ENCODE measurements at regions not wholly inside any gene's neighbourhood (a gene's known extent, or its start where the extent isn't known, plus 50 kb on each side); places are given as distances from the start of the nearest gene placed in this dataset.

DNA sequence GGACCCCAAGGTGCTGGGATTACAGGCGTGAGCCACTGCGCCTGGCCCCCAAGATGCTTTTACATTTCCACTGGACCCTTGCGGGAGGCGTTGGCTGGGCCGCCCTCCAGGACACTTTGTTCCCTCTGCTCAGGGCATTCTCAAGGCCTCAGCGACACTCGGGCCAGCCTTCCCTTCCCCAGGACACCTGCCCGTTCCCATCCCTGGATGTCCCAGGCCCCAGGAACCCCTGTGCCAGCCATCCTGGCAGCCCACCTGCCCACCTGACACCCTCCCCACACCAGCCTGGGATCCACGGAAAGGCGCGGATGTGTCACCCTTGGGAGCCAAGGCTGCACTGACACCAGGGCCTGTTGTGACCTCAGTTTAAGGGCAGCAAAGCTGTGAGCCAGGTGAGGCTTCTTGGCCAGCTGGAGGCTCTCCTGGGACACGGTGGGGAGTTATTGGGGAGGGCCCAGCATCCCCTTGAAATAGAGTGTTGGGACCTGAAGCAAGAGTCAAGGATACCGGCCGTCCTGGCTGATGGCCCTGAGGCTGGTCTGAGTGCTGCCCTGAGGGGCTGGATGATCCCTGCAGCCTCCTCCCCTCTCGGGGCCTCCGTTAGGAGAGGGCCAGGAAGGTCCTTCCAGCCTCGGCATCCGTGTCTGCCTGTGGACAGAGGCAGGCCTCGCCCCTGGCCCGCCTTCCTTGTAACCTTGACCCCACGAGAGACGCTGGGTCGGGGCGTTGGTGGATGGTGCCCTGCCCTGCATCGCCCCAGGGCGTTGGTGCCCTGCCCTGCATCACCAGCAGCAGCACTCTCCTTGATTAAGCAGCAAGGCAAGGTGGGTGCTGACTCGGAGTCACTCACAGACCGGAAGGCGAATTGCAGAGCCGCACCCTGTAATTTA lies 84.2 kb upstream of the BHLHE23 start:
- H3K27ac ChIP-seq, result no peak overlapping the region
- no peak for TF ChIP-seq ZFX (IDR thresholded peaks at IDR 0.05; ENCODE audit: borderline replicate concordance)
- TF ChIP-seq, protein P1, sequence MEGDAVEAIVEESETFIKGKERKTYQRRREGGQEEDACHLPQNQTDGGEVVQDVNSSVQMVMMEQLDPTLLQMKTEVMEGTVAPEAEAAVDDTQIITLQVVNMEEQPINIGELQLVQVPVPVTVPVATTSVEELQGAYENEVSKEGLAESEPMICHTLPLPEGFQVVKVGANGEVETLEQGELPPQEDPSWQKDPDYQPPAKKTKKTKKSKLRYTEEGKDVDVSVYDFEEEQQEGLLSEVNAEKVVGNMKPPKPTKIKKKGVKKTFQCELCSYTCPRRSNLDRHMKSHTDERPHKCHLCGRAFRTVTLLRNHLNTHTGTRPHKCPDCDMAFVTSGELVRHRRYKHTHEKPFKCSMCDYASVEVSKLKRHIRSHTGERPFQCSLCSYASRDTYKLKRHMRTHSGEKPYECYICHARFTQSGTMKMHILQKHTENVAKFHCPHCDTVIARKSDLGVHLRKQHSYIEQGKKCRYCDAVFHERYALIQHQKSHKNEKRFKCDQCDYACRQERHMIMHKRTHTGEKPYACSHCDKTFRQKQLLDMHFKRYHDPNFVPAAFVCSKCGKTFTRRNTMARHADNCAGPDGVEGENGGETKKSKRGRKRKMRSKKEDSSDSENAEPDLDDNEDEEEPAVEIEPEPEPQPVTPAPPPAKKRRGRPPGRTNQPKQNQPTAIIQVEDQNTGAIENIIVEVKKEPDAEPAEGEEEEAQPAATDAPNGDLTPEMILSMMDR (IDR thresholded peaks at IDR 0.05), result no peak

DNA sequence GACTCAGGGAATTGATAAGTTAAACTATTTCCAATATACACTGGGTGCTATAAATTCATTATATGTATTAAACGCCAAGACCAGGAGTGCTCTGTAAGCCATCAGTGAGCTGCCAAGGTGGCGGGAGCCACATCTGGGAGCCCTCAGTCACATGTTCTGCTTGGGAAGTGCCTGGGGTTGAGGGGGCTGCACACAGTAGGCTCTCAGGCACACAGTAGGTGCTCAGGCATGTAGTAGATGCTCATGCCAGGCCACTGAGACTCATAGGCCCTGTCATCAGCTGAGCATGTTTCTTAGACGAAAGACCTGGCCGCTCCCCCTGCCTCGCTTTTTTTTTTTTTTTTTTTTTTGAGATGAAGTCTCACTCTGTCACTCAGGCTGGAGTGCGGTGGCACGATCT lies 83.3 kb upstream of the BHLHE23 start:
- TF ChIP-seq ZFX (IDR thresholded peaks at IDR 0.05; ENCODE audit: borderline replicate concordance), result no peak
- H3K27ac ChIP-seq, result no peak overlapping the region

DNA sequence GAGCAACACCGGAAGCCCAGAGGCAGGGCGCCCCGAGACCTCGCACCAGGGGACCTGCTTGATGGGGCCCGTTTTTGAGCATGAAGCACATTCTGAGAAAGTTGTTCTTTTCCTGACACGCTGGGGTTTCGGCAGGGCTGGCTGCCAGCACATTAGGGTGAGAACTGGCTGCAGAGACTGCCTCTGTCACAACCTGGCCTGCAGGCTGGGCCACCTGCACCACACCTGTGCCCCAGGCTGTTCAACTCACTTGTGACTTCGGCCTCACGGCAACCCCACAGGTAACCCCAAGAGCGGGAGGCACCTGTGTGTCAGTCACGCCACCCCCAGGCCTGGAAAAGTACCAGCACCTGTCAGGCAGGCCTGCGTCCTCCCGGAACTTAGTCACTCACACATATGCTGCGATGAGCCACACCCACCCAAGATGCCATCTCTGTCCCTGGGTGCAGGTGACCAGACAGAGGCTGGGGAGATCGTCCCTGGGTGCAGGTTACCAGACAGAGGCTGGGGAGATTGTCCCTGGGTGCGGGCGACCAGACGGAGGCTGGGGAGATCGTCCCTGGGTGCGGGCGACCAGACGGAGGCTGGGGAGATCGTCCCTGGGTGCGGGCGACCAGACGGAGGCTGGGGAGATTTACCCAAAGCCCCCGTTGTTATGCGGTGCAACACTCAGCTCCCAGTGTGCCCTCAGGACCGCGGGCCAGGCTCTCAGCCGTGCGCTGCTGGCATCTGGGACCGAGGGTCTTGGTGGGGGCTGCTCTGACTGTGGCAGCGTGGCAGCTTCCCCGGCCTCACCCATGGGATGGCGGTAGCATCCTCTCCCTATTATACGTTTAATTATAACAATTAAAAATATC lies 82.5 kb upstream of the BHLHE23 start:
- TF ChIP-seq, protein P1 (IDR thresholded peaks at IDR 0.05), result no peak
- TF ChIP-seq ZFX (IDR thresholded peaks at IDR 0.05; ENCODE audit: borderline replicate concordance), result no peak
- H3K27ac ChIP-seq, result no peak overlapping the region

DNA sequence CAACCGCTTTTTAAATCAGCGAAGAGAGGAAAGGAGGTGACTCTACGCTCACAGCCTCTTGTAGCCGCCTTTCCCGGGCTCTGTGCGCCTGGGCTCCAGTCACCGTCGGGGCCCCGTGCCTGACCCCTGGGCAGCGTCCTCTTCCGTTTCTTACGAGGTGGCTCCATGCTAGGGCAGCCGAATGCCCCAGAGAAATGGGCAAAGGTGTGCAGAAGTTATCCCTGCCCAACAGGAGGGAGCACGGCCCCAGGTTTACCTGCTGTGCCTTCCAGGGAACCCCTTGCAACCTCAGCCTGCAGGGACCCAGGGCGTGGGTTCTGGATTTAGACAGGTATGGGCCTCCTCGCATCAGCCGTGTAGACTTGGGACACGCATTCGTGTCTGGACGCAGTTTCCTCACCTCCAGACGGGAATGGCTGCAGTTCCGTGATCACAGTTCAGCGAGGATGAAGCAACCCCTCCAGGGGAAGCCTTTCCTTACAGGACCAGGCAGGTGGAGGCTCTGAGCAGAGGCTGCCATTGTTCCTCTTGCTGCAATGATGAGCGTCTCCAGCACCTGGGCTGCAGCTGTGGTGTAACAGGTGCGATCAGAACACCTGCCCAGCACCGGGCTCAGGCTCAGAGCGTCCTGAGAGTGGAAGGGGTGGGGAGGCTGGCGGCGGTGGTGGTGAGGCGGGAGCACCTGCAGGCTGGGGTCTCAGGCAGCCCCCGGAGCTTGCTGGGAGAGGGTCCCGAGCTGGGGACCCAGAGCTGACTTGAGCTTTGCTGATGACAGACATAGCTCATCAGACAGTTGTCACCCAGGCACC lies 81.3 kb upstream of the BHLHE23 start:
- no peak overlapping the region for H3K27ac ChIP-seq
- TF ChIP-seq, protein P1 (IDR thresholded peaks at IDR 0.05), result no peak
- no peak for TF ChIP-seq ZFX (IDR thresholded peaks at IDR 0.05; ENCODE audit: borderline replicate concordance)

DNA sequence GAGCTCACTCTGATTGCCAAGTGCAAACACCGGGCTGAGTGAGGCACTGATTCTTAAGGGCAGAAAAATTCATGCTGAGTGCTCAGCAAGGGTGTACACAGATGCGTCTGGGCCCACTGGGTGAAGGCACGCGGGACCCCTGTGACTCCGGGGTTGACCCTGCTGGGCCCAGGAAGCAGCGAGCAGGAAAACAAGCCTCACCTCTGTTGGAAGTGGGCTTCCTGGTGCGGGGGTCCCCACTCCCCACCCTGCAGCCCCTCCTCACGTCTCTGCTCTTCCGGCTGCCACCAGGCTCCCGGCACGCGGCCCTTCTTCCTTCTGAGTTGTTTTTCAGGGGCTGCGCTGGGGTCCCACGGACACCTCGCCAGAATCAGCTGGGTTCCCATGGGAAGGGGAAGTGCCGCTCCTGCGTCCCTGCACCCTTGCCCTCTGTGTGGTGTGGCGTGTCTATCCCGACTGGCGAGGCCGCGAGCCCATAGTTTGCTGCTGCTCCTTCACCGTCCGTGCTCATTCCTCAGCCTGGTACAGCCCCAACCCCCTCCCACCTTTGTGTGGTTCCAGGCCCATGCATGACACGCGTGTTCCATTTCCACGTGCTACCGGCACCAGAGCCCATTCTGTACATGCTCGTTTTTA lies 80.6 kb upstream of the BHLHE23 start:
- no peak overlapping the region for H3K27ac ChIP-seq
- TF ChIP-seq, protein P1 (IDR thresholded peaks at IDR 0.05), result no peak

DNA sequence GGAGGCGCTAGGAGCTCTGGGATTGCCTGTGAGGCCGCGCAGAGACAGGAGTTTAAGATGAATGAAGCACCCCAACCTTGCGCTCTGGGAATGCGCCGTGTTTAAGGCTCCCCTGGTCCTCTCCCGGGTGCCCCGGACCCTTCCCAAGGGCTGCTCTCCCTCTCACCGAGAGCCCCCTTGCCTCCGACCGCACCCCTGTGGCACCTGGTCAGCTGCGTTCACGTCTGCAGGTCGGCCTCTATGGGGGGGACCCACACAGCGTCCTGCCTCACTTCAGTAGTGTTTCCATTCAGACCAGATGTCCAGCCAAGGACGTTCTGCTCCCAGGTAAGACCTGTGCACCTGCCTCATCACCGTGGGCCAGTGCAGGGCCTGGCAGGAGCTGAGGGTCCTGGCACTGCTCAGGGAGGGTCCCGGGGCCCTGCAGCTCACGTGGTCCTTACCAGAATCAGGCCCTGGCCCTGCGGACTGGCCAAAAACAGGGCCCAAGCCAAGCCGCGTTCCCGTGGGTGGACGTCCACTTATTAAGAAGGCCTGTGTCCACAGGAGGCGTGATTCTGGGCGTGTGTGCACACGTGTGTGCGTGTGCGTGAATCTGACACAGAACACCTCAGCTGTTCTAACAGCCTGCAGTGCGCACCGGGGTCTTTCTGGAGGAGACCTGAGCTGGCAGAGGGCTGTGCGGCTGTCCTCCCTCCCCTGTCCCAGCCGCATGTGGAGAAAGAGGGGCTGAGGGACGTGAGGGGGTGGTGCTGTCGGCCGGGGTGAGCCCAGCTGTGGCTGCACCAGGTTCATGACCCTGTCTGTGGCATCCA lies 79.9 kb upstream of the BHLHE23 start:
- no peak for TF ChIP-seq ZFX (IDR thresholded peaks at IDR 0.05; ENCODE audit: borderline replicate concordance)
- TF ChIP-seq, protein P1 (IDR thresholded peaks at IDR 0.05), result no peak
- no peak overlapping the region for H3K27ac ChIP-seq

Data from 22Rv1 (cell line).